OCI-LY3 (cell line): ENCODE measurements at regions not wholly inside any gene's neighbourhood (a gene's known extent, or its start where the extent isn't known, plus 50 kb on each side); places are given as distances from the start of the nearest gene placed in this dataset.

ENCODE experiments used
- EZH2phosphoT487 ChIP-seq: fragments of 200-600 bp; shearing (Covaris generic); IDR thresholded peaks from 2 replicates; pipeline ENCODE4 v1.6.1; 2018; ENCODE audit warnings: antibody characterized with exemption, mixed run types, low read depth
- TF ChIP-seq, protein P1 (sequence below): fragments of 200-600, 300-600 bp; sonication (generic); IDR thresholded peaks from 2 replicates; pipeline ENCODE4 v1.5.1; 2014; ENCODE audit warnings: antibody characterized with exemption, low read length, low read depth

DNA sequence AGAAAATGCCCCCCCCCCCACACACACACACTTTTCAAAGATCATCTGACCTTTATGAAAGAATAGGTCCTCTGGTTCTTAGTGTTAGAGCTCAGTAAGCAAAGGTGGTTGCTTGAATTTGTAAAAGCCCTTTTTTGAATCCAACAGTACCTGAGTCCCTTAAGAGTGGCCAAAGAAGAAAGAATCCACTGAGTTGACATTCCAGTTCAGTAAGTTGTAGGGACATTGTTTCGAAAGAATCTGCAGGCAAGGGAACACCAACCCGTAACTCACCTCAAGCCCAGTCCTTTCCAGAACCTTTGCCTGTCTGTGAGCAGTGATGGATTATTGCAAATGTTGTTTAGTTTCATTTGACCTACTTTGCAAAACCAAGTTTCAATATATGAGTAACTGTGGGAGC lies 64.2 kb upstream of the MAP3K4 start:
- TF ChIP-seq, protein P1, sequence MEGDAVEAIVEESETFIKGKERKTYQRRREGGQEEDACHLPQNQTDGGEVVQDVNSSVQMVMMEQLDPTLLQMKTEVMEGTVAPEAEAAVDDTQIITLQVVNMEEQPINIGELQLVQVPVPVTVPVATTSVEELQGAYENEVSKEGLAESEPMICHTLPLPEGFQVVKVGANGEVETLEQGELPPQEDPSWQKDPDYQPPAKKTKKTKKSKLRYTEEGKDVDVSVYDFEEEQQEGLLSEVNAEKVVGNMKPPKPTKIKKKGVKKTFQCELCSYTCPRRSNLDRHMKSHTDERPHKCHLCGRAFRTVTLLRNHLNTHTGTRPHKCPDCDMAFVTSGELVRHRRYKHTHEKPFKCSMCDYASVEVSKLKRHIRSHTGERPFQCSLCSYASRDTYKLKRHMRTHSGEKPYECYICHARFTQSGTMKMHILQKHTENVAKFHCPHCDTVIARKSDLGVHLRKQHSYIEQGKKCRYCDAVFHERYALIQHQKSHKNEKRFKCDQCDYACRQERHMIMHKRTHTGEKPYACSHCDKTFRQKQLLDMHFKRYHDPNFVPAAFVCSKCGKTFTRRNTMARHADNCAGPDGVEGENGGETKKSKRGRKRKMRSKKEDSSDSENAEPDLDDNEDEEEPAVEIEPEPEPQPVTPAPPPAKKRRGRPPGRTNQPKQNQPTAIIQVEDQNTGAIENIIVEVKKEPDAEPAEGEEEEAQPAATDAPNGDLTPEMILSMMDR = no peak
- no peak for TF ChIP-seq EZH2phosphoT487
